LHCN-M2 (cell line): ENCODE measurements at regions not wholly inside any gene's neighbourhood (a gene's known extent, or its start where the extent isn't known, plus 50 kb on each side); places are given as distances from the start of the nearest gene placed in this dataset.
"Not testable (repeated sequence)": the region's sequence is repeated elsewhere in the genome, so short reads cannot be mapped to it uniquely, and the experiment has no call there.

Experiments
- DNase-seq: peaks from one replicate; pipeline ENCODE4 v3.0.0-alpha.2; 2012; ENCODE audit warnings: low read depth

GRCh38 chr2:87603418-87604278, 144.2 kb upstream of the PLGLB2 start:
- DNase-seq, result peak; percentile 7

- DNase-seq, result peak; percentile 10
These were observed 143.5 kb upstream of the PLGLB2 start for GRCh38 chr2:87604279-87604818.

- peak; percentile 9 for DNase-seq
These were observed 142.9 kb upstream of the PLGLB2 start for GRCh38 chr2:87604980-87605379.

GRCh38 chr2:87608377-87609166, 139.3 kb upstream of the PLGLB2 start:
- not testable (repeated sequence) for DNase-seq

- DNase-seq, result not testable (repeated sequence)
These were observed 136.9 kb upstream of the PLGLB2 start for GRCh38 chr2:87610974-87611373.

GRCh38 chr2:87611416-87611815, 136.5 kb upstream of the PLGLB2 start:
- not testable (repeated sequence) for DNase-seq

- DNase-seq, result not testable (repeated sequence)
These were observed 135.9 kb upstream of the PLGLB2 start for GRCh38 chr2:87611956-87612355.

- DNase-seq, result not testable (repeated sequence)
These were observed 133.0 kb upstream of the PLGLB2 start for GRCh38 chr2:87614829-87615434.

- DNase-seq, result not testable (repeated sequence)
These were observed 128.8 kb upstream of the PLGLB2 start for GRCh38 chr2:87619121-87619520.

- DNase-seq, result not testable (repeated sequence)
These were observed 126.7 kb upstream of the PLGLB2 start for GRCh38 chr2:87621139-87621538.

GRCh38 chr2:87622720-87623119, 125.2 kb upstream of the PLGLB2 start:
- DNase-seq, result not testable (repeated sequence)

GRCh38 chr2:87629491-87630458, 118.1 kb upstream of the PLGLB2 start:
- DNase-seq, result peak; percentile 93

- not testable (repeated sequence) for DNase-seq
These were observed 117.0 kb upstream of the PLGLB2 start for GRCh38 chr2:87630892-87631291.

- not testable (repeated sequence) for DNase-seq
These were observed 116.5 kb upstream of the PLGLB2 start for GRCh38 chr2:87631402-87631801.

GRCh38 chr2:87633287-87633963, 114.5 kb upstream of the PLGLB2 start:
- DNase-seq, result not testable (repeated sequence)

- not testable (repeated sequence) for DNase-seq
These were observed 113.8 kb upstream of the PLGLB2 start for GRCh38 chr2:87634106-87634505.

GRCh38 chr2:87634971-87635650, 112.8 kb upstream of the PLGLB2 start:
- DNase-seq, result not testable (repeated sequence)

GRCh38 chr2:87636246-87636645, 111.6 kb upstream of the PLGLB2 start:
- not testable (repeated sequence) for DNase-seq

GRCh38 chr2:87636735-87637134, 111.2 kb upstream of the PLGLB2 start:
- not testable (repeated sequence) for DNase-seq
